HG02642 (cell line): ENCODE measurements at regions not wholly inside any gene's neighbourhood (a gene's known extent, or its start where the extent isn't known, plus 50 kb on each side); places are given as distances from the start of the nearest gene placed in this dataset.
"Not testable (repeated sequence)": the region's sequence is repeated elsewhere in the genome, so short reads cannot be mapped to it uniquely, and the experiment has no call there.

Experiments used
- ATAC-seq: cut with Tn5 transposase; IDR thresholded peaks from one replicate; pipeline ENCODE4 v1.9.1; 2021; ENCODE audit warnings: mild to moderate bottlenecking; ENCODE audit not compliant: unreplicated experiment, poor library complexity

DNA sequence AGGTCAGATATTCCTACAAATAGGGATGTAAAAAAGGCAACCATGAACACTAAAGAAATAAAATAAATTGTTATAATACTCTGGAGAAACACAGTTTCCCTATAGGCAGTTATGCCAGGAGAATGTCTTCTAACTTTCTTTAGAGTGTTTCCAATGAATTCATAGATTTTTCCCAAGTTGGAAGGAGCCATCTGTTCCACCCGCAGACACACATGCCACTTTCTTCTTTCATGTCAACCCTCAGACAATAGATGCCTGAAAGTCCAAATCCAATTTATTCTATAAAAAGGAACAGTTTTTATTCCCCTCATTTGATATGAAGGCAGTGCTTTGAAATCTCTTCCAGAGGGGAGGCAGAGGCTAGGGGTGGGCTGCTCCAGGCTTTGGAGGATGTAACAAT, 418.1 kb downstream of the ACTL7B start:
- no peak for ATAC-seq

DNA sequence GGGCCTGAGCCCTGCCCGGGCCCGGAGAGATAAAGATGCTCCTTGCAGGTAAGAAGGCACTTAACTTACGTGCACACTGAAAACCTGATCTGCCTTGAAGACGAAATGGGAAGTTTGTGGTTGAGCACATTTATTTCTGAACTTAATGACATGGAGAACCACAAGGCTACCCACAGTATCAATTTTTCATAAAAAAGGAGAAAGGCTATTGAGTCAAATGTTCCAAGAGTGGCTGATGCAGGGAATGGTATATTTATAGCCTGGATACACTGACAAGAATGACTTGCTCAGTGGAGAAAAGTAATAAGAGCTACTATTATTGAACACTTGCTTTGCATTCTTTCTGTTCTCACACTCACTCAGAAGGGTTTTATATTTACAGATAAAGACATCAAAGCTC, 419.3 kb downstream of the ACTL7B start:
- no peak for ATAC-seq

DNA sequence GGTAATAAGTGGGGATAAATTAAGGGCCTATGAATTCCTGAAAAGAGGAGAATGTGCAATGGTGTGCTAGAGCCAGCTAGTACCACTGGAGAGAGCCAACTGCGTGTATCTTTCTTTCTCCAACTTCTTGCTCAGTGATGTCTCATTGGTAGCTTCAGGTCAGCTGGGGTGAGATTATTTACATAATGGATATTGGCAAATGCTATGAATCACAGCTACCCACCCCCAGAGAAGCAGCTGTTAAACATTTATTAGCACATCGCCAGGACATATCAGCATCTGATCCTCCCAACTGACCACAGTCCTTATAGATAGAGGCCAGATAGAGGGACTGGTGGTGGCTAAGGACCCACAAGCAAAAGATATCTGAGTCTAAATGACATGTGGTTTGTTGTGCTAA, 421.3 kb downstream of the ACTL7B start:
- ATAC-seq, result no peak

DNA sequence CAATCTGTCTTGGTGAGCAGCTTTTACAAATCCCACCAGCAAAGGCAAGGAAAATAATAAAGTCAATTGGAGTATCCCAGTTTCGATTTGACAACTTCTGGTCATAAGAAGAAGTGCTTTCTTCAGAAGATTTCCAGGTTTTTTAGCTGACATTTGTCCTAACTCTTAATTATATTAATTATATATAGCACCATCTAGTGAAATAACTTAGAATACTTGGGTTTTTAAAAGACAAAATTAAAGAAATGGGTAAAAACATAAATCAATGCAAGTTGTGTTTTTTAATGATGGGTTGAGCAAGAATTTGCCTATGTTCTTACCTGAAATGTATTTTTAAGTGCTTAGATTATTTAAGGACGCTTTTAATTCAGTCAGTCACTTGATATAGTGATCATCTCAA, 421.8 kb downstream of the ACTL7B start:
- no peak for ATAC-seq

- no peak for ATAC-seq
Observed at GRCh38 chr9:108430655-108431054, 425.1 kb downstream of the ACTL7B start.

GRCh38 chr9:108427751-108428150, 428.0 kb downstream of the ACTL7B start:
- ATAC-seq, result no peak

GRCh38 chr9:108426421-108426940, 429.3 kb downstream of the ACTL7B start:
- not testable (repeated sequence) for ATAC-seq

GRCh38 chr9:108423433-108423832, 432.4 kb downstream of the ACTL7B start:
- ATAC-seq, result no peak

DNA sequence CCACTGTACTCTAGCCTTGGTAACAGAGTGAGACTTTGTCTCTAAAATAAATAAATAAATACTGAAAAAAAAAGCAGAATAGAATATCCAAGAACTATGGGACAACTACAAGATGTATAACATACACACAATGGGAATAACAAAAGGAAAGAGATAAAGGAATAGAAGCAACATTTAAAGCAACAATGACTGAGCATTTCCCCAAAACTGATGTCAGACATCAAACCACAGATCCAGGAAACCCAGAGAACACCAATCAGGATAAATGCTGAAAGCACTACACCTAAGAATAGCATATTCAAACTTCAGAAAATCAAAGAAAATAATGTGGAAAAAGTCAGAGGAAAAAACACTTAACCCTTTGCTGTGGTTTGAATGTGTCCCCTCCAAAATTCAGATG, 436.4 kb downstream of the ACTL7B start:
- no peak for ATAC-seq

- no peak for ATAC-seq
Observed at GRCh38 chr9:108417726-108418125, 438.1 kb downstream of the ACTL7B start.

- ATAC-seq, result no peak
Observed at GRCh38 chr9:108417312-108417711, 438.5 kb downstream of the ACTL7B start.

- ATAC-seq, result no peak
Observed at GRCh38 chr9:108416324-108416723, 439.5 kb downstream of the ACTL7B start.

GRCh38 chr9:108413809-108414208, 442.0 kb downstream of the ACTL7B start:
- ATAC-seq, result no peak

DNA sequence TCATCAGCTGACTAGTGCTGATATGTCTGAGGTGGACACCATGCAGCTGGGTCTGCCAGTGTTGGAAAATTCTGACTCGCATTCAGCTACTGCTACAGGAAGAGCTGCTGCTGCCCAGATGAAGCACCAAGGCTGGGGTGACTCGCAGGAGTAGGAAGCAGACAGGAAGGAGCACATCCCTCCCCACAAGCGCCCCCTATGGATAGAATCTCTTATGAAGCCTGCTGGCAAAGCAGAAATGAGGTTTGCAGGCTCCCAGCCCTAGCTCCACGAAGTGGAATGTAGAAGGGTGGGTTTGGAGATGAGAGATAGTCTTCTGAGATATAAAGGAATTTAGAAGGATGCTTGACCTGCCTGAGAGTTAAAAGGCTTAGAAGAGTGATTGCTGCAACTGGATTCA, 443.0 kb downstream of the ACTL7B start:
- no peak for ATAC-seq

- ATAC-seq, result no peak
Observed at GRCh38 chr9:108411632-108412031, 444.2 kb downstream of the ACTL7B start.

DNA sequence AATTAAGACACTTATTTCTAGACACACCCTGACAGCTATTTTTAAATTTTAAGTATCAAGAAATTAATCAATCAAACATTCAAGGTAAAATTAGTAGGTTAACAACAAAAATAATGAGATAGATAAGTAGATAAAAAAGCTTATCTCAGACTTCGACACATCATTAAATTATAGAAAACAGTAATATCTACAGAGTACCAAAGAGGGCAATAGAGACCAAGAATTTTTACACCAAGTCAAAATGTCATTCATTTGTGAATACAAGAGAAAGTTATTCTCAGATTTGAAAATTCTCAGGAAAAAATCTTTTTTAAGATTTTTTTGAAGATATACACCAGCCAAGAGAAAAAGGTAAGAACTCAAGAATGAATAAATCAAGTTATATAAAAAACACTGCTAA, 445.6 kb downstream of the ACTL7B start:
- no peak for ATAC-seq

DNA sequence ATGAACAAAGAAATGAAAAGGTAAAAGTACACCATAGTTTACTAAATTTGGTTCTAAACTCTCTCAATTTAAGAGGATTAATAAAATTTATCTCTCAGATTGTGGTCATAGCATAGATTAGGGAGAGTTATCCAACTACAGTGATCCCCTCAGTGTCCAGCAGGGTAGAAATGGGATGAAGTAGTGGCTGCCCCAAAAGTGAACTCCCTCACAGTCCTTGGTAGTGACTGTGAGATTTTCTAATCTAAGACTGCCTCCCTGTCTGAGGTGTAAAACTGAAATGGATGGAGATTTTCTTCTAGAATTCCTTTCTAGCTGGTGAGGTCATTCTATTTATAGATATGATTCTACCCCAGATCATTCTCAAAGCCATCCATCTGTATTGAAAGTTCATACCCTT, 455.5 kb downstream of the ACTL7B start:
- no peak for ATAC-seq

DNA sequence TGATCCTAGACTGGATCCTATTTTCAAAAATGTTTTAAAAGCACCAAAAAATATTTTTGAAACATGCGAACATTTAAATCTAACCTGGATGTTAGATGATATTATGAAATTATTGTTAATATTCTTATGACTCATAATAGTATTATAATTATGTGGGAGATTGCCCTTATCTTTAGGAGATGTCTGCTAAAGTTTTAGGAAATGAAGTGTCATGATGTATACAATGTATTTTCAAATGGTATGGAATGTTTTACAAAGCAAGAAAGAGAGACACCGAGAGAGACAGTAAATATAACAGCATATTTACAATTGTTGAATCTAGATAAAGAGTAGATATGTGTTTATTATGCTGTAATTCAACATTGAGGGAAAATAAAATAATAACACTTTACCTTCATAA, 455.9 kb downstream of the ACTL7B start:
- no peak for ATAC-seq

- no peak for ATAC-seq
Observed at GRCh38 chr9:108397286-108397685, 458.5 kb downstream of the ACTL7B start.

DNA sequence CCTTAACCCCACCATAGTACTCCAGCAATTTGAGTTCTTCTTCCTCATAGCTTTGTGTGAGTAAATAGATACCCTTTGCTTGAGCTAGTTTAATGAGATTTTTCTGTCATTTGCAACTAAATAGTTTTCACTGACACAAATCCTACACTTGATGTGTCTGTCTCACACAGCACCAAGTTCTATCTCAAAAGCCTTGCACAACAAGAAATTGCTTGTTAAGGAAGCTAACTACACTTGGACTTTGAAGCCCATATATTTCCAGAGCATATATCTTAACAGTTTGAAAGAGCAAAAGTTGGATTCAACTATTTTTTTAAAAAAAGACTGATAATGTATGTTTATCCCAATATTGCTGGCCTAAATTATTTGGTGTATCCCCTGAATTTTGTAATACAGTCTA, 459.2 kb downstream of the ACTL7B start:
- ATAC-seq, result no peak

- no peak for ATAC-seq
Observed at GRCh38 chr9:108396193-108396592, 459.6 kb downstream of the ACTL7B start.

GRCh38 chr9:108395421-108395820, 460.4 kb downstream of the ACTL7B start:
- ATAC-seq, result no peak

GRCh38 chr9:108394726-108395125, 461.1 kb downstream of the ACTL7B start:
- no peak for ATAC-seq
